NCI-H187 (cell line): ENCODE measurements at regions not wholly inside any gene's neighbourhood (a gene's known extent, or its start where the extent isn't known, plus 50 kb on each side); places are given as distances from the start of the nearest gene placed in this dataset.

ENCODE experiments used
- DNase-seq, 2 experiments: peaks; one replicate each; lab custom pipeline; 2025; lab: John Stamatoyannopoulos, UW

GRCh38 chr11:95307286-95307685 is 76.3 kb upstream of the SESN3 start:
- DNase-seq: no peak

- DNase-seq: no peak
These were observed 75.8 kb upstream of the SESN3 start for GRCh38 chr11:95306801-95307200.

- no peak for DNase-seq
These were observed 75.1 kb upstream of the SESN3 start for GRCh38 chr11:95306123-95306522.

- no peak for DNase-seq
These were observed 74.7 kb upstream of the SESN3 start for GRCh38 chr11:95305705-95306104.

GRCh38 chr11:95304777-95305176 is 73.8 kb upstream of the SESN3 start:
- DNase-seq: no peak

GRCh38 chr11:95302211-95302610 is 71.2 kb upstream of the SESN3 start:
- no peak for DNase-seq

- no peak for DNase-seq
These were observed 70.5 kb upstream of the SESN3 start for GRCh38 chr11:95301474-95301873.

GRCh38 chr11:95299078-95299679 is 68.2 kb upstream of the SESN3 start:
- no peak for DNase-seq

- no peak for DNase-seq
These were observed 66.9 kb upstream of the SESN3 start for GRCh38 chr11:95297680-95298452.

- DNase-seq: no peak
These were observed 65.6 kb upstream of the SESN3 start for GRCh38 chr11:95296621-95297025.

- DNase-seq: no peak
These were observed 65.2 kb upstream of the SESN3 start for GRCh38 chr11:95296165-95296564.

- no peak for DNase-seq
These were observed 64.6 kb upstream of the SESN3 start for GRCh38 chr11:95295382-95296149.

- no peak for DNase-seq
These were observed 63.7 kb upstream of the SESN3 start for GRCh38 chr11:95294701-95295100.

- DNase-seq: no peak
These were observed 62.1 kb upstream of the SESN3 start for GRCh38 chr11:95293116-95293515.

GRCh38 chr11:95291946-95292345 is 60.9 kb upstream of the SESN3 start:
- no peak for DNase-seq

- no peak for DNase-seq
These were observed 58.5 kb upstream of the SESN3 start for GRCh38 chr11:95289378-95290101.

GRCh38 chr11:95284057-95285052 is 53.4 kb upstream of the SESN3 start:
- DNase-seq: no peak

- DNase-seq: no peak
These were observed 52.6 kb upstream of the SESN3 start for GRCh38 chr11:95283650-95284049.

GRCh38 chr11:95283146-95283545 is 52.1 kb upstream of the SESN3 start:
- no peak for DNase-seq

GRCh38 chr11:95282291-95282751 is 51.3 kb upstream of the SESN3 start:
- no peak for DNase-seq
